IMR-90 (cell line): ENCODE measurements at regions not wholly inside any gene's neighbourhood (a gene's known extent, or its start where the extent isn't known, plus 50 kb on each side); places are given as distances from the start of the nearest gene placed in this dataset.

Experiments used
- ATAC-seq: fragments of 200-7000 bp; cut with Tn5 transposase; 2 replicates; pipeline ENCODE4 v1.9.1; 2020; ENCODE audit warnings: low read depth, mild to moderate bottlenecking, moderate library complexity
- BruUV-seq: library from RNA; stranded (reverse); fragments of 400-500 nt; replicated peaks from 2 replicates; lab custom pipeline; 2021; lab: Mats Ljungman, UMichigan
- CTCF ChIA-PET: fragments of 300-600 bp; formaldehyde crosslinking; extraction: SDS; loops from one replicate; lab custom pipeline; 2021; ENCODE audit warnings: antibody characterized with exemption; lab: Yijun Ruan, JAX
- POLR2A ChIA-PET: fragments of 300-600 bp; sonication (Branson Sonifier 250); formaldehyde crosslinking; loops from one replicate; lab custom pipeline; 2022; ENCODE audit warnings: antibody characterized with exemption; ENCODE audit not compliant: unreplicated experiment; lab: Charles Lee
- DNase-seq: peaks from one replicate; pipeline ENCODE4 v3.0.0; 2013
- H2AFZ ChIP-seq: replicated peaks from 2 replicates; pipeline ENCODE3; 2013; ENCODE audit warnings: low read length, mild to moderate bottlenecking; ENCODE audit not compliant: poor library complexity
- H2AK5ac ChIP-seq: 2 replicates; pipeline ENCODE4 v1.6.1; 2013; ENCODE audit warnings: low read depth, low read length, inconsistent platforms
- H2AK9ac ChIP-seq: replicated peaks from 2 replicates; pipeline ENCODE3; 2013; ENCODE audit warnings: mild to moderate bottlenecking, low read depth, low read length, moderate library complexity; ENCODE audit not compliant: poor library complexity
- H2BK120ac ChIP-seq: 2 replicates; pipeline ENCODE4 v1.6.1; 2013; ENCODE audit warnings: low read depth, low read length, inconsistent platforms
- H2BK15ac ChIP-seq: 3 replicates; pipeline ENCODE4 v1.6.1; 2013; ENCODE audit warnings: low read depth, low read length, inconsistent platforms
- H2BK20ac ChIP-seq: 2 replicates; pipeline ENCODE4 v1.6.1; 2013; ENCODE audit warnings: low read depth, mild to moderate bottlenecking, inconsistent platforms, low read length, moderate library complexity
- H2BK5ac ChIP-seq: 2 replicates; pipeline ENCODE4 v1.6.1; 2013; ENCODE audit warnings: mild to moderate bottlenecking, low read depth, low read length, inconsistent platforms; ENCODE audit not compliant: poor library complexity, severe bottlenecking
- H3K14ac ChIP-seq: replicated peaks from 2 replicates; pipeline ENCODE4 v1.6.1; 2013; ENCODE audit warnings: low read depth, low read length, inconsistent platforms
- H3K18ac ChIP-seq: 2 replicates; pipeline ENCODE4 v1.6.1; 2013; ENCODE audit warnings: low read depth, low read length, control low read depth
- H3K23ac ChIP-seq: 2 replicates; pipeline ENCODE4 v1.6.1; 2013; ENCODE audit warnings: low read depth, low read length, inconsistent platforms
- H3K27ac ChIP-seq: 2 replicates; pipeline ENCODE4 v1.5.1; 2013; ENCODE audit warnings: mild to moderate bottlenecking, control low read depth, low read length; ENCODE audit not compliant: insufficient read depth
- H3K27me3 ChIP-seq: 2 replicates; pipeline ENCODE4 v1.6.1; 2013; ENCODE audit warnings: low read length; ENCODE audit not compliant: control insufficient read depth, insufficient read depth
- H3K36me3 ChIP-seq: 2 replicates; pipeline ENCODE4 v1.6.1; 2013; ENCODE audit warnings: low read length, mixed read lengths; ENCODE audit not compliant: control insufficient read depth, insufficient read depth
- H3K4ac ChIP-seq: 2 replicates; pipeline ENCODE4 v1.6.1; 2013; ENCODE audit warnings: low read depth, low read length, inconsistent platforms
- H3K4me1 ChIP-seq: 2 replicates; pipeline ENCODE4 v1.6.1; 2013; ENCODE audit warnings: low read length, mixed read lengths; ENCODE audit not compliant: control insufficient read depth, insufficient read depth
- H3K4me2 ChIP-seq: 2 replicates; pipeline ENCODE4 v1.6.1; 2013; ENCODE audit warnings: low read depth, mild to moderate bottlenecking, control low read depth, low read length, moderate library complexity
- H3K4me3 ChIP-seq: 2 replicates; pipeline ENCODE4 v1.5.1; 2013; ENCODE audit warnings: low read depth, mild to moderate bottlenecking, control low read depth, low read length, moderate library complexity; ENCODE audit not compliant: insufficient read depth
- H3K56ac ChIP-seq: 2 replicates; pipeline ENCODE4 v1.6.1; 2013; ENCODE audit warnings: low read length, inconsistent platforms; ENCODE audit not compliant: insufficient read depth; ENCODE audit errors: extremely low read depth
- H3K79me1 ChIP-seq, 2 experiments: 2 replicates each; pipeline ENCODE4 v1.6.1; 2013; ENCODE audit warnings: low read length in 2 of 2, inconsistent platforms in 1 of 2, low read depth in 1 of 2
- H3K9ac ChIP-seq: 2 replicates; pipeline ENCODE4 v1.6.1; 2013; ENCODE audit warnings: low read depth, low read length, control low read depth
- H3K9me1 ChIP-seq: 2 replicates; pipeline ENCODE4 v1.6.1; 2013; ENCODE audit warnings: low read length, inconsistent platforms; ENCODE audit not compliant: insufficient read depth
- H3K9me3 ChIP-seq: 2 replicates; pipeline ENCODE4 v1.6.1; 2013; ENCODE audit warnings: low read length; ENCODE audit not compliant: control insufficient read depth, insufficient read depth
- H4K20me1 ChIP-seq: 2 replicates; pipeline ENCODE4 v1.6.1; 2013; ENCODE audit warnings: low read length, inconsistent platforms; ENCODE audit not compliant: insufficient read depth
- H4K5ac ChIP-seq: 2 replicates; pipeline ENCODE4 v1.6.1; 2013; ENCODE audit warnings: mild to moderate bottlenecking, low read depth, low read length, control low read depth
- H4K8ac ChIP-seq, 2 experiments: 2 replicates each; pipeline ENCODE4 v1.6.1; 2013; ENCODE audit warnings: low read depth in 2 of 2, low read length in 2 of 2, control low read depth in 1 of 2, inconsistent platforms in 1 of 2
- H4K91ac ChIP-seq: 2 replicates; pipeline ENCODE4 v1.6.1; 2013; ENCODE audit warnings: low read depth, low read length, inconsistent platforms; ENCODE audit not compliant: insufficient read depth
- BHLHE40 ChIP-seq: fragments of 150-350 bp; IDR thresholded peaks from 2 replicates; pipeline ENCODE4 v1.6.1; 2016; ENCODE audit warnings: mild to moderate bottlenecking, low read depth, low read length
- CEBPB ChIP-seq: IDR thresholded peaks from 2 replicates; pipeline ENCODE4 v1.6.1; 2012; ENCODE audit warnings: low read depth, low read length, improper control_type of control experiment
- CHD1 ChIP-seq: IDR thresholded peaks from 2 replicates; pipeline ENCODE4 v1.6.1; 2012; ENCODE audit warnings: low read depth, low read length, improper control_type of control experiment
- CTCF ChIP-seq: conservative IDR thresholded peaks from 2 replicates; pipeline ENCODE4 v1.5.1; 2012; ENCODE audit warnings: mild to moderate bottlenecking, low read depth, low read length, improper control_type of control experiment
- ELK1 ChIP-seq: fragments of 150-350 bp; IDR thresholded peaks from 2 replicates; pipeline ENCODE4 v1.6.1; 2016; ENCODE audit warnings: low read depth, mild to moderate bottlenecking, low read length, moderate library complexity, borderline replicate concordance
- FOS ChIP-seq: fragments of 150-350 bp; IDR thresholded peaks from 2 replicates; pipeline ENCODE4 v1.6.1; 2016; ENCODE audit warnings: low read depth, low read length
- MAFK ChIP-seq: IDR thresholded peaks from 2 replicates; pipeline ENCODE4 v1.6.1; 2012; ENCODE audit warnings: low read depth, low read length, improper control_type of control experiment
- MAZ ChIP-seq: IDR thresholded peaks from 2 replicates; pipeline ENCODE4 v1.6.1; 2012; ENCODE audit warnings: low read depth, mild to moderate bottlenecking, low read length, improper control_type of control experiment, moderate library complexity, borderline replicate concordance
- MXI1 ChIP-seq: IDR thresholded peaks from 2 replicates; pipeline ENCODE4 v1.6.1; 2012; ENCODE audit warnings: low read depth, mild to moderate bottlenecking, low read length, moderate library complexity, borderline replicate concordance
- NFE2L2 ChIP-seq: fragments of 150-350 bp; IDR thresholded peaks from 2 replicates; pipeline ENCODE4 v1.6.1; 2016; ENCODE audit warnings: low read depth, mild to moderate bottlenecking, low read length
- POLR2A ChIP-seq: IDR thresholded peaks from 2 replicates; pipeline ENCODE4 v1.6.1; 2012; ENCODE audit warnings: mild to moderate bottlenecking, low read depth, low read length
- RAD21 ChIP-seq: IDR thresholded peaks from 2 replicates; pipeline ENCODE4 v1.6.1; 2012; ENCODE audit warnings: low read length, improper control_type of control experiment
- RCOR1 ChIP-seq: IDR thresholded peaks from 2 replicates; pipeline ENCODE4 v1.6.1; 2012; ENCODE audit warnings: mild to moderate bottlenecking, low read length, improper control_type of control experiment; ENCODE audit not compliant: insufficient replicate concordance
- RFX5 ChIP-seq: IDR thresholded peaks from 2 replicates; pipeline ENCODE4 v1.8.0; 2012; ENCODE audit warnings: low read depth, mild to moderate bottlenecking, low read length, moderate library complexity
- SMC3 ChIP-seq: fragments of 150-350 bp; IDR thresholded peaks from 2 replicates; pipeline ENCODE4 v1.6.1; 2016; ENCODE audit warnings: low read depth, mild to moderate bottlenecking, antibody characterized with exemption, low read length, moderate library complexity
- USF2 ChIP-seq: fragments of 150-350 bp; IDR thresholded peaks from 2 replicates; pipeline ENCODE4 v1.6.1; 2017; ENCODE audit warnings: mild to moderate bottlenecking, antibody characterized with exemption, low read length, low read depth
- WGBS, 2 experiments: methylation state at CpG; one replicate each; pipeline versions ENCODE4 v1.1.5 to v1.1.7; 2013; ENCODE audit warnings: missing lambda C conversion rate in 2 of 2; ENCODE audit not compliant: insufficient read length in 1 of 2; ENCODE audit errors: extremely low coverage in 2 of 2; 5-methylcytosine and 5-hydroxymethylcytosine counted together
- dilution Hi-C: fragments of 300-500 bp; cut with HindIII; formaldehyde crosslinking; loops from one replicate; pipeline ENCODE4 v1.14.3; 2018; ENCODE audit warnings: low sequenced_read_pairs; ENCODE audit not compliant: unreplicated experiment
- in situ Hi-C: fragments of 300-500 bp; cut with MboI; formaldehyde crosslinking; loops from 3 replicates; pipeline ENCODE4 v1.14.3; 2019; ENCODE audit warnings: low sequenced_read_pairs, inconsistent platforms, mixed read lengths
- intact Hi-C: fragments of 100-400 bp; cut with micrococcal nuclease; formaldehyde crosslinking; loops from 2 replicates; pipeline ENCODE4 v1.10.0; 2022

GRCh38 chr21:36245649-36246048 is 74.3 kb upstream of the MORC3 start:
- BruUV-seq, result no TSS peak
- Histone ChIP-seq H4K5ac (no peak overlapping the region), H3K23ac (no peak overlapping the region), H2BK120ac (no peak overlapping the region; the same call in 1 of the 2 replicates), H3K4ac (no peak overlapping the region), H3K27me3 (no peaks in the 10 kb centered on the region), H3K4me1 (peaks cover 5% of the 10 kb centered on the region; the same call in 1 of the 2 replicates), H4K20me1 (peaks cover 6% of the 10 kb centered on the region), H3K4me3 (no peak overlapping the region), H4K91ac (no peak overlapping the region; the same call in 1 of the 2 replicates), H2BK15ac (no peak overlapping the region; the same call in 2 of the 3 replicates), H3K9ac (no peak overlapping the region), H2BK5ac (no peak overlapping the region), H3K9me3 (no peaks in the 10 kb centered on the region), H3K27ac (no peak overlapping the region), H2AK9ac (peak overlapping the region; percentile 42), H2BK20ac (no peak overlapping the region), H3K9me1 (peaks cover 19% of the 10 kb centered on the region), H3K18ac (no peak overlapping the region), H2AK5ac (peak overlapping the region; percentile 50; the same call in 1 of the 2 replicates), H3K4me2 (no peak overlapping the region), H3K56ac (no peak overlapping the region), H4K8ac (no peak overlapping the region), H3K36me3 (peaks cover 17% of the 10 kb centered on the region), H3K14ac (no peak overlapping the region), H2AFZ (peak overlapping the region; percentile 63), H3K79me1 (peaks cover 6 to 24% of the 10 kb centered on the region in 2 experiments; a peak in 2 of 4 replicates)
- intact Hi-C loops (no loop called here), dilution Hi-C loops (no loop called here), in situ Hi-C loops (no loop called here)
- WGBS, 2 experiments, result 97% methylated on average over 11 of the region's 18 CpGs; no CpG with 5 or more reads in 1 of the 2 experiments
- no peak for TF ChIP-seq BHLHE40
- TF ChIP-seq MAFK, result no peak
- TF ChIP-seq NFE2L2, result no peak
- no peak for TF ChIP-seq CTCF
- TF ChIP-seq ELK1, result no peak
- no peak for TF ChIP-seq FOS
- TF ChIP-seq RAD21, result no peak
- no peak for TF ChIP-seq RCOR1
- TF ChIP-seq MXI1, result no peak
- TF ChIP-seq MAZ, result no peak
- no peak for TF ChIP-seq CHD1
- TF ChIP-seq POLR2A, result no peak
- TF ChIP-seq SMC3, result no peak
- no peak for TF ChIP-seq RFX5
- no peak for TF ChIP-seq CEBPB
- TF ChIP-seq USF2, result no peak
- ATAC-seq (no peak), DNase-seq (no peak)
- ChIA-PET CTCF (no interaction called here), POLR2A (no interaction called here)
